HG03175 (cell line): ENCODE measurements at regions not wholly inside any gene's neighbourhood (a gene's known extent, or its start where the extent isn't known, plus 50 kb on each side); places are given as distances from the start of the nearest gene placed in this dataset.

Source experiments
- ATAC-seq: cut with Tn5 transposase; IDR thresholded peaks from one replicate; pipeline ENCODE4 v1.9.1; 2021; ENCODE audit warnings: mild to moderate bottlenecking, moderate library complexity; ENCODE audit not compliant: unreplicated experiment

DNA sequence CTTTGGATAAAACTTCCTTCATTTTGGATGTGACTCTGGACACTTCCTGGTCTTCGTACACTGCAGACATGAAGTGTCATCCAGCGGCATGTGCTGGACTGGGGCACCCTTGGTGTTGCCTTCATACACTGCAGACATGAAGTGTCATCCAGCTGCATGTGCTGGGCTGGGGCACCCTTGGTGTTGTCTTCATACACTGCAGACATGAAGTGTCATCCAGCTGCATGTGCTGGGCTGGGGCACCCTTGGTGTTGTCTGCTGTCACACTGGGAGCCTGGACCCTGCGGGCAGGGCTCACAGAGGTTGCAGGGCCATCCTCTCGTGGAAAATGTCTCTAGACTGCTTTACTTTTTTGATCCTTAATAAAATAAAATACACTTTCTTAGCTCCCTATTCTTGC lies 771.4 kb downstream of the BRD1 start:
- no peak for ATAC-seq

DNA sequence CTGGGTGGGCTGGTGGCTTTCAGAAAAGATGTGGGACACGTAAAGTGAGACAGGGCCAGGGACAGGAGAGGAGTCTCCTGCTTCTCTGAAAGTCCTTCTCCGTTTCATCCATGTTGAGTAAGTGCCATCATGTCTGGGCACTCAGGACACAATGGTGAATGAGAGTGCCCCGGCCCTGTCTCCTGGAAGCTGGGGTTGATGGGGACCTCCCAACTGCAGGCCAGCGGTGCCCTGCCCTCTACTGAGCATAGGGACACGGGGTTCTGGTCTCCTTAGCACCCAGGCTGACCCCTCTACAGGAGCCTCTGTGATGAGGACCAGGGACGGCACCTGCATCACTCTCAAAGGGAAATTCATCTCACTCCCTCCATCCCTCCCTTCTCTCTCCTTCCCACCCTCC lies 772.3 kb downstream of the BRD1 start:
- ATAC-seq: no peak

DNA sequence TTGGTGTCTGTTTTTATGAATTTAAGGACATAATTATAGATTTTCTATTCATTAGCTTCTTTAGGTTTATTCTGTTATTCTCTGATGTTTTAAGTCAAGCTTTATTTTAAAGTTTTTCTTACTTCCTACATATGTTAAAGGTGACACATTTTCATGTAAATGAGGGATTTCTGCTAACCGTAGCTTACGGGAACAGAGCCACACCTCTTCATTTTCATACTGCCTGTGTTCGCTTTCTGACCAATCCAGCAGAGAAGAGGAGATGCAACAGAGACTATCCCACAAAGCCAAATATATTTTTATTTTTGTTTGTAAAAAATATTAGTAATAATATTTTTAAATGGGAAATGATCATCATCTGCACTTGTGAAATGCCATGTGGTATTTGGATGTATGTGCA lies 774.1 kb downstream of the BRD1 start:
- no peak for ATAC-seq

DNA sequence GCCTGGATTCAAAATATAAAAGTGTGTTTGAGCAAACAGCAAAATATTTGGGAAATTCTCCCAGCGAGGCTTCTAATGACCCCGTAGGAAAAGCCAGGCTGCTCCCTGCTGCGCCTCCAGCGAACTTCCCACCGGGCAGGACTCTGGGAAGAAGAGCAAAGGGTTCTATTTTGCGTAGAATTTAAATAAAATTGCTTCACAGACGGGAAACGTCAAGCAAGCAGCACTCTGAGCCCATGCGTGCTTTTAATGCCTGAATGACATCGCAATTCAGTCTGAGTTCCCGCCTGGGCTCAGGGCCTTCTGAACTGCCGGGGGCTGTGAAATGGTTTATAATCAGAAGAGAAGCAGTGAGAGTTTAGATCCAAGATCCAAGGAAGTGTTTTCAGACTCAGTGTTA lies 775.1 kb downstream of the BRD1 start:
- ATAC-seq: no peak

DNA sequence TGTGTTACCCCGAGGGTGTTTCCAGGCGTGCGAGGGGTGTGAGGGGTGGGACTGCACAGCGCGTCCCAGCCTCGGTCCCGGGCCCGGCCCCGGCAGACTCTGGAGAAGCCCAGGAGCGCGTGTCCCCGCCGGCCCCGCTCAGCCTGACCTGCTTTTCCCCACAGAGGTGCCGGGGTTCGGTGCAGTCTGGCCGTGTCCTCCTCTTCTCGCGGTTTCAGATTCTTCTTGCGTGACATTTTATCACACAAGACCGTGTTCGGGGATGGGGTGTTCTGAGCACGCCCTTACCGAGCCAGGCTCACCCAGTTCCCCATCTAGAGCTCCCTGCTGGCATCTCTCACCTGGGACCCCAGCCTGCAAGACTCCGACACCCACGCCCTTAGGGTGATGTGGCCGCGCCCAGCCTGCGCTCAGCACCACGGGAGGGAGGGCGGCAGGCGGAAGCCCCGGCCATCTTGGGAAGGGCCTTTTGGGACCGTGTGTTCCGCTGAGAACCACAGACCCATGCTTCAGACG lies 775.6 kb downstream of the BRD1 start:
- no peak for ATAC-seq

DNA sequence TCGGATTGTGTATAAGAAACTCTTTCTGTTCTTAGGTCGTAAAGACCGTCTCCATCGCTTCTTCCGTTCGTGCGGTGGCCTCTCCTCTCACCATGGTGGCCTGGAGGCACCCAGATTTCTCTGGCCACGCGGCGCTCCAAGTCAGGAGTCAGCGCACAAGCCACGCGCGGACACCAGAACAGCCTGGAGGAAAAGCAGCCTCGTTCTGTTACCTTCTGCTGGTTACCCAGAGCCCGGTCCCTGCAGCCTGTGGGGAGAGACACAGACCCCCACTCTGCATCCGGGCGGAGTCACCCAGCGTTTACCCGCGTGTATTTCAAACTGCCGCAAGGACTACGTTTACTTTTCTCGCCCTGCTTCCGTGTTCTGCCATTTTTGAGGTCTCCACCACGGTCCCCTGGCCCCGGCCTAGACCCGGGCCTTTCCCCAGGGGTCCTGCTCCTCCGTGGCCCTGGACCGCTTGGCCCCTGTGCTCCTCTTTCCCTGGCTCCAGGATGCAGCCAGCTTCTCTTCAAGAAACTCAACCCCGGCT lies 776.1 kb downstream of the BRD1 start:
- ATAC-seq: no peak

DNA sequence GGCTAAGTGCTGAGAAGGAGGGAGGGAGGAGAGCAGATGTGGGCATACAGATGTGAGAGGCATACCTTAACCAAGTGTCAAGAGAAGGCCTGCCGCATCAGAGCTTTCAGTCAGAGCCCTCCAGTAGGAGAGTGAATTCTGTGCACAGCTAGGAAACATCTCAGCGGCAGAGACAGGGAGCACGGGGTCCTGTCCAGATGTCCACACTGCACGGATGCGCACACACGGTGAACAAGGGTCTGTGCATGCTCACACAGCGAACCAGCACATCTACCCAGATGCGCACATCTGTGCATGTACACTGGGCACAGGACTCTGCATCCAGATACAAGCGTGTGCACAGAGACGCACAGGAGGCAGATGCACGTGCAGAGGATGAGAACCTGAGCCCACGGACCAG lies 778.0 kb downstream of the BRD1 start:
- ATAC-seq: no peak

DNA sequence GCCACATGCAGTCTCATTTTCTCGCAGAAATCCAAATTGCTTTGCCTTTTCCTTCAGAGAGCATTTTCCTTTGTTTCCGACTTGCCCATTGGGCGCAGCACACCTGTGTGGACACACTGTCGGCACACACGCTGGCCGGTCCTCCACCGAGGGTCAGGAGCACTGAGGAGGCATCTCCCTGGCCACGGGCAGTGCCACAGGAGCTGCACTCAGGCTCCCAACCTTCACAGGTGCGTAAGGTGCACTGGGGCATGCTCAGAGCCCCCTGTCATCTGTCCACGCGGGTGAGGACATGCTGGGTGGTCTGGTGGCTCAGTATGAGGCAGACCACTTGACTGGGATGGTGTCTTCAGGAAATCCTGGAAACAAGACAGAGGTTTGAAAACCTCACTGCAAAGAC lies 779.1 kb downstream of the BRD1 start:
- no peak for ATAC-seq

DNA sequence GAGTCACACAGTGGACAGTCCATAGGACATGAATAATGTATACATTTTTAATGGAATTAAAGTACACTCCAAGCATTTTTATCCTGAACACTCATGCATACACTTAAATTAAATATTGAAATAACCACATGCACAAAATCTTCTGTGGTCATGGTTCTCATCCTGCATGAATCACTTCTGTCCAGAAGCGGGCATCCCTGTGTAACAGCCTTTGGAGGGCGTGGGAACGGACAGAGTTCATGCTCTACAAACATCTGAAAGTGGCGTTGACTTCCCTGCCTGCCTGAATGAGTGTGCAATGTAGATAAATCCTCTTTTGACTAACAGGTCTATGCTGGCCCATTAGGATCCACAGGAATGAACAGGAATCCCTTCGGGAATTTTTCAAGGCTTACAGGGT lies 780.2 kb downstream of the BRD1 start:
- no peak for ATAC-seq

DNA sequence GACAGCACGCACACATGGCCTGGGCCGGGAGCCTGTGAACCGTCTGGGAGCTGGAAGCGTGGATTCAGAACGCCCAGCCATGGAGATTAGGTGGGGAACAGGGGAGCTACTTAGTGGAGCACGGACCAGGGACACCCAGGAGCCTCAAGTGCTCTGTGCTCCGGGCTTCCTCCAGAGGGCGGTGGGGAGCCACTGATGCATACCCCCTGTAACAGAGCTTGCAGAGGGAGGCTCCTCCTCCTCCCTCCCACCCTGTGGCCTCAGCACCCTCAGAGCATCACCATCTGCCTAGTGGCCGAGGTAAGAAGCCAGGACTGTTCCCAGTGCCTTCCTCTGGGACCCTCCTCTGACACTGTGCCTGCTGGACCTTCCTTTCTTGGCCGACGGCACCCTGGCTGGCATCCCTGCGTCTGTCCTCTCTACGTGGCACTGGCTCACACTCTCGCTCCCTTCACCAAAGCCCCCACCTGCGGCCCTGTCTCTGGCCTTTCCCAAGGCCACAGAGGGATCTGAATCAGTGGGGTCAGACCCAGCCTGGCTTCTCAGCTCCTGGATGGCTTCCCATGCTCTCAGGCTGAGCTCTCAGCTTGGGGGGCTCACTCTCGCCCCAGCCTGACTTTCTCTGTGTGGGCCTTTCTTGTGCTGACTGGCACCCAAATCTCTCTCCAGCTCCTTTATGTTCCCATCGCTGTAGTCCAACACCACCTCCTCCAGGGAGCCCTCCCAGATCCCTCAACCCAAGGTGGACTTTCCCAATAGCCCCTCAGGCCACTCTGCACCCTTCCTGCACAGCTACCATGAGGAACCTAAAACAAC lies 780.9 kb downstream of the BRD1 start:
- no peak for ATAC-seq

DNA sequence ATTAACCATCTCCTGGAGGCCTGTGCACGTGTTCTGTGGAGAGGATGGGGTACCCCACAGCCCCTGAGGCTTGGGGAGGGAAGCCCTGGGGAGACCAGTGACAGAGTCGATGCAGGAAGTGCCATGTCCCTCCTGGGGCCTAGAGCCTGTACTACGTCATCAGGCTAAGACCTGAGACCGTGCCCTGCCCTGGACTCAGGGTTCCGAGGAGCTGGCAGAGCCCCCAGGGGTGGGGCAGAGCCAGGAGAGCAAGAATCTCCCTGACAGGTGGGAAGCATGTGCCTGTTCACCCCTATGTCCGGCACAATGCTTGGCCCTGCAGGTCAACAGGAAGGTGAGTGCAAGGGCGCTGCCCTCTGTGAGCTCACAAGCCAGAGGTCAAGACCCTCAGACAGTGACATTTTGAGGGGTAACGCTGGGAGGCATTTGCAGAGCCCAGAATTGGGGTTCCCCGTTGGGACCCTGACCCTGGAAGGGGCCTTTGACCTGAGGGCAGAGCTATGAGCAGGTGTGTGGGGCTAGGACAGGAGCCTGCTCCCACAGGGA lies 781.6 kb downstream of the BRD1 start:
- no peak for ATAC-seq

DNA sequence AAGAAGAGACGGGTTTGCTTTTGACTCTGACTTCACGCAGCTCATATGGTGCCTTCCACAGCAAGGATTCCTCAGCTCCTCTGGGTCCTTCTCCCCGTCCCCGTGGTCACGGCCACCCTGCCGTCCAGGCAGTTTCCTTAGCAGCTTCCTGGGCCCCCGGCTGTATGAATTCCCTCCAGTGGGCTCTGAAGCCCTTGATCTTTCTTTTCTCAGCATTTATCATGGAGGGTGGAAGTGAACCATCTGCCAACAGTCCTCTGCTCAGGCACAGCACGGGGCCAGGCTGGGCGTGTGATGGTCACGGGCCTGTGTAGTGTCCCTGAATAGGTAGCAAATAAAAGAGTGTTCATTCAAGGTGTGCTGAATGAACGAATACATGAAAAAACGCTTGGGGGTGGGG lies 782.4 kb downstream of the BRD1 start:
- ATAC-seq: no peak

DNA sequence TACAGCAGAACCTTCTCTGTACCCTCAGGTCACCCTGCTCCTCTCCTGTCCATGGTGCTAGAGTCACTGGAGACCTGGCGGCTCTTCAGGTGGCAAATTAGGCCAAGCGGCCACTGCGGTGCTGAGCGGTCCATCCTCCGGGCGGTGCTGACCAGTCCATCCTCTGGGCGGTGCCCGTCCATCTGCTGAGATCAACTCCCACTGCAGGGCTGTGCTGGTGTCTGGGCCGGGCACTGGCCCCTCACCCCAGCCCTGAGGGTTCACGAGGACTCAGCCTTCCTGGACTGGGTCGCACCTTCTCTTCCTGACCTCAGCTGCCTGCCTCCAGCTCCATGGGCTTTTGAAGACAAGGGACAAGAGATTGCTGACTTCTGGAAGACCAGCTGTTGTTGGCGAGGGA lies 782.9 kb downstream of the BRD1 start:
- no peak for ATAC-seq

DNA sequence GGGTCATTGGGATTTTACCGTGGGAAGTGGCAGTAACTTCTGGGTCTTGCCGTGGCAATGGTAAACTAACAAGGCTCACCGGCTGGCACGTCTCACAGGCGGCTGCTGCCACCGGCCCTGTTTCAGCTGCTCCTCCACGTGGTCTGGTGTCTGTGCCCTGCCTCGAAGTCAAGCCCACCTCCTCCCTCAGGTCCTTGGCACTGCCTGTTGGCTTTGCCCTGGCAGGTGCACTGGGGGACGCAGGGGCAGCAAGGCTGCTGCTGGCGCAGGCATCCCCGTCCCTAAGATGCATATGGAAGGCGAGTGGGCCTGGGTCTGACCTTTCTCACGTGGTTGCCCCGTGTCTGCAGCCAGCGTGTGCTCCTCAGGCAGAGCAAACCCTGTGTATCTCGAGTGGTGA lies 783.6 kb downstream of the BRD1 start:
- ATAC-seq: no peak

DNA sequence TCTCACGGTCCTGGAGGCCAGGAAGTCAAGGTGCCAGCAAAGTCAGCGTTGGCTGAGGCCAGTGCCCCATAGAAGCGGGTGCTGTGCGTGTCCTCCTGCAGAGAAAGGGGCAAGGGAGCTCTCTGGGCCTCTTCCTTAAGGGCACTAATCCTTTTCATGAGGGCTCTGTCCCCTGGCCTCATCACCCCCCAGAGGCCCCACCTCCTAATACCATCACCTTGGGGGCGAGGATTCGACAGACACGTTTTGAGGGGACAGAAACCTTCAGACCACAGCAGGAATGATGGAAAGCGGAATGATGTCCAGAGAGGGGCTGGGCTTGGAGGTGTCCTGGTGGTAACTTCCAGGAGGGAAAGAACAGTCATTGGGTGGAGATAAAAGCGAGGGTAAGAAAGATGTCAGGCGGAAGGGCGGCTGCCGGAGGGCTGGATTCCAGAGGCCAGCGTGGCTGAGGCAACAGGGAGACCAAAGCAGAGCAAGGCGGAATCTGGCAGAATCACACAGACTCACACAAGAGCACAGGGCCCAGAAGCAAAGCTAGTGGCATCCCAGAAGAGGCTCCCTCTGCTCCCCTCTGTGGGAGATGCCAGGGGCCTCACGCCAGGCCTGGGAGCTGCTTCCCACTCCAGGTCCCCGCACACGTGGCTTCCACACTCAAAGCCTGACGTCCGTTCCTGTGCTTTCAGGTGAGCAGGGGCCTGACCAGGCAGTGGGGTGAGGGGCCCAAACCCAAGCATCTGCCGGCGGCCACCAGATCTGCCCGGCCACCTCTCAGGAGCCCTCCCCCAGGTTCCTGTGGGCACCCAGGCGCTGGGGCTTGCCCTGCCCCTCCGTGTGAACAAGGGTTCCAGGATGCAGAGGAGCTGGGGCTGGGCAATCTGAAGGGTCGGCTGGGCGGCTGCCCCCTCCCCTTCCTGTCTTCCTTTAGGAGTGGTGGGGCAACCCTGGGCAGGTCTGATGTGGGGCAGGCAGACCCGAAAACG lies 784.5 kb downstream of the BRD1 start:
- ATAC-seq: no peak

DNA sequence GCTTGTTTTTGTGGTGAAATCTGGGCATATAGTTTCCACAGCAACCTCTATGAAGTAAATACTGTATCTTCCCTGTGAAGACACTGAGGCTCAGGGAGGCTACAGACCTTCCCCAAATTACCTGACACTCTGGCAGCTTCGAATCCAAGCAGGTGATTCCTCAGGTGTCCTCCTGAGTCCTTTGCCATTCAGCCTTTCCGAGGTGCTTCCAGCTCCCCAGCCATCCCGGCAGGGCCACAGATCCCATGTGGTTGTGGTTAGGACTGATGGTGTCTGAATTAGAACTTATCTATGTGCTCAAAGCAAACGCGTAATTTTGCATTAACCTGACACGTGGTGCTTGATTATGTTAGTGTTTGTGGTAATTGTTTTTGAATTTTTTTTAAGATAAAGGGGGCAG lies 785.6 kb downstream of the BRD1 start:
- no peak for ATAC-seq

DNA sequence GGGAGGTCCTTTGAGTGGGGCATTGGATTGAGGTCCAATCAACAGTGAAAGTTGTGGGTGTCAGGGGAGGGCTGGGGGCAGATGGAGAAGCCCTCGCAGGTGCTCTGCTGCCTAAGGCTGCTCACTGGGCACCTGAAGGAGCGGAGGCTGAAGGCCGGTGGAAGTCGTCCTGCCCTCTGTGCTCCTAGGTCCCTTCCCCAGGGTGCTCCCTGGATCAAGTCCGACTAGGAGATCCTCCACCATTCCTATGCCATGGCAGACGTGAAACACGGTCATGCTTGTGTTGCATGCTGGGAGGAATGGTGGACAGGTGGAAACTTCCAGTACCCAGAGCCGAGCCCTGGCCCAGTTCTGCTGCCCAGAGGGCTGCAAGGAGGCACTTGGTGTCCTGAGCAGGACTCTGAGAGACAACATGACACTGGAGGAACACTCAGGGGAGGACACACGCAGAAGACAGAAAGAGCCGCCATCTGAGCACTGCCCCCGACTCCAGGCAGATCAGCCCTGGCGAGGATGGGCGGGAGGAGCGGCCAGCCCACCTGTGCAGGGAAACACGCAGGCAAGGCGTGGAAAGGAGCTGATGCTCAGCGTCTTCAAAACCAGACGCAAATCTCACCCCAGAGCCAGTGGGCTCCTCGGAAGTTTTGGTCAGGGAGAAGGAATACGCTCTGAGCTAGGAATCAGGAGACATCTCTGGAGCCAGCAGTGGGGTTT lies 786.8 kb downstream of the BRD1 start:
- no peak for ATAC-seq

DNA sequence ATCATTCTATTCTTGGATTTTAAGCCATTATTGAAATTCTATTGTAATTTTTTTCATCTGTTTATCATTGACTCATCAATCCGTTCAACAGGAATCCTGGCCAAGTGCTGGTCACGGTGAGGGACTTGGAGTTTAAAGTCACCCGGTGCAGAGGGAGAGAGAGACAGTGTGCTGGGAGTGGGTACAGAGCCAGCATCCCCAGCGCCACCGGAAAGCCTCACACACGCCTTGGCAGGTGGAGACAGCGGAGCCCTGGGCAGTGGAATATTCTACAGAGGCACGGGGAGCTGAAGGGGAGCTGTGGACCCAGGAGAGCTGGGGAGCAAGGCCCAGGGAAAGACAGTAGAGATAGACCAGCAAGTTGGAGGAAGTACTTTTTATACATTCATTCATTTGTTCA lies 787.6 kb downstream of the BRD1 start:
- ATAC-seq: no peak

DNA sequence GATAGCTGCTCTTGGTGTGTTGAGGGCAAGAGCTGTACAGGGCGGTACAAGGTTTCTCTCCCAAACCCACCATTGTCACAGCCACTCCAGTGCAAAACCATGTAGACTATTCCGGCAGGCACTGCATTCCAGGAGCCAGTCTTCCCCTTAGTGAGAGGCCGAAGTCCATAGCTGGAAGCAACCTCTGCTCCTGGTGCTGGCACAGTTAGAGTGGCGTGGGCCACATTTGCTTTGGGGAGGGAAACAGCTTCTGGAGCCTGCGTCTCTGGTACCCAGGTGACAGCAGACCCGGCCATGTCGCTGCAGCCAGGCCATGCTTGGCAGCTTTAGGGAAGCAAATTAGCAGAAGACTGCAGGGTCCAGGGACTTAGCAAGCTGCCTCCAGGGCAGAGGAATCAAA lies 788.0 kb downstream of the BRD1 start:
- no peak for ATAC-seq

DNA sequence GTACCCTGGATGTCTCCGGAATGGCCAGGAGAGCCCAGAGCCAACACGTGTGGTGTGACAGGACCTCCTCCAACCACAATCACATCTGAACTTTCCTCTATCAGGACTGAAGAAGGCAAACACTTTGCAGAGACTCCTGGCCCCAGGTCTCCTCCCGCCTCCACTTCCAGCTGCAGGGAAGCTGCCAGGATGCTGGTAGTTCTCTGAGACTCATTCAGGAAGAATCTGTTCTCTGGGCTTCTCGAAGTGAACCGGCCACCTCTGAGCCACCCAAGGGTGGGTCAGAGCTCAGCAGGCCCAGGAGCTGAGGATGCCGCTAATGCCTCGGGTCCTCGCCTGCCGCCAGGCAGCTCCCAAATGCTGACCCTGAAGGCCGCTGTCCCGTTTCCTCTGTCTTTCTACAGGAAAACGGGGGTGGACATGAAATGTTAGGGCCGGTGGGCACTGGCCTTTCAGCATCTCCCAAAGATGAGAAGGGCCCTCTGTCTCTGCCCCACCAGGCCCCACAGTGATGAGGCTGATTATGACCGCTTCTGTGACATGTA lies 789.9 kb downstream of the BRD1 start:
- no peak for ATAC-seq
